ENCODE measurements at regions not wholly inside any gene's neighbourhood (a gene's known extent, or its start where the extent isn't known, plus 50 kb on each side); places are given as distances from the start of the nearest gene placed in this dataset.

- TF ChIP-seq PATZ1 (CRISPR knock-in tag; IDR thresholded peaks at IDR 0.05; ENCODE audit: borderline replicate concordance) = no peak
- TF ChIP-seq TCF4 (CRISPR knock-in tag; IDR thresholded peaks at IDR 0.05; ENCODE audit: borderline replicate concordance) = no peak
- TF ChIP-seq CREB5 (CRISPR knock-in tag; IDR thresholded peaks at IDR 0.05; ENCODE audit: low read depth) = no peak
- no peak for TF ChIP-seq ZNF70 (CRISPR knock-in tag; IDR thresholded peaks at IDR 0.05)
- TF ChIP-seq ZNF8 (CRISPR knock-in tag; IDR thresholded peaks at IDR 0.05) = no peak
Observed at GRCh38 chr2:48080534-48081316, 174.4 kb upstream of the FBXO11 start.
